HepG2 (cell line): ENCODE measurements at regions not wholly inside any gene's neighbourhood (a gene's known extent, or its start where the extent isn't known, plus 50 kb on each side); places are given as distances from the start of the nearest gene placed in this dataset.

Experiments
- ATAC-seq: fragments of 200-7000 bp; cut with Tn5 transposase; 3 replicates; pipeline ENCODE4 v1.9.1; 2020; ENCODE audit warnings: mild to moderate bottlenecking, moderate library complexity
- BruUV-seq: library from RNA; stranded (reverse); fragments of 400-500 nt; replicated peaks from 2 replicates; lab custom pipeline; 2021; lab: Mats Ljungman, UMichigan
- CTCF ChIA-PET: fragments of 300-600 bp; formaldehyde crosslinking; extraction: SDS; loops from one replicate; lab custom pipeline; 2021; ENCODE audit warnings: low total read pairs, inconsistent platforms, low intra/inter-chr PET ratio; lab: Yijun Ruan, JAX
- POLR2A ChIA-PET: fragments of 350-600 bp; sonication (Branson Sonifier 250); formaldehyde crosslinking; loops from one replicate; lab custom pipeline; 2020; ENCODE audit warnings: antibody characterized with exemption, inconsistent platforms; lab: Yijun Ruan, JAX
- DNase-seq: peaks from one replicate; pipeline ENCODE4 v3.0.0-alpha.2; 2015; ENCODE audit warnings: low spot score
- FAIRE-seq: peaks from 3 replicates; lab custom pipeline; 2011; peaks lifted over from hg19 to GRCh38; lab: Jason Lieb, UNC
- H2AFZ ChIP-seq: one replicate; pipeline ENCODE4 v1.6.1; 2011; ENCODE audit warnings: low read length, inconsistent platforms
- H3K27ac ChIP-seq: fragments of 300-600 bp; 3 replicates; pipeline ENCODE4 v1.8.0; 2011; ENCODE audit warnings: mixed run types, mild to moderate bottlenecking, mixed read lengths, low read length, inconsistent platforms; ENCODE audit not compliant: insufficient read depth; ENCODE audit errors: extremely low read length
- H3K27me3 ChIP-seq, 2 experiments: fragments of 200-600 bp in 1 of 2; 2 replicates in 1 of 2; 3 replicates in 1 of 2; pipeline versions ENCODE4 v1.6.0 to v1.8.0; 2011; ENCODE audit warnings: low read length in 2 of 2, mild to moderate bottlenecking in 2 of 2, moderate library complexity in 2 of 2, inconsistent platforms in 1 of 2; ENCODE audit not compliant: insufficient read depth in 2 of 2, control insufficient read depth in 1 of 2
- H3K36me3 ChIP-seq, 2 experiments: fragments of 200-600 bp in 1 of 2; replicated peaks in 1 of 2; 2 replicates in 1 of 2; 3 replicates in 1 of 2; pipeline versions ENCODE4 v1.5.1 to v1.8.0; 2011; ENCODE audit warnings: low read length in 2 of 2, inconsistent platforms in 1 of 2; ENCODE audit not compliant: insufficient read depth in 2 of 2, control insufficient read depth in 1 of 2
- H3K4me1 ChIP-seq: 2 replicates; pipeline ENCODE4 v1.5.1; 2012; ENCODE audit warnings: low read length, inconsistent platforms; ENCODE audit not compliant: insufficient read depth
- H3K4me2 ChIP-seq: 2 replicates; pipeline ENCODE4 v1.6.0; 2011; ENCODE audit warnings: low read depth, low read length, inconsistent platforms
- H3K4me3 ChIP-seq, 3 experiments: fragments of 200-600 bp in 1 of 3; sonication (generic), shearing (Covaris generic) in 1 of 3; replicated peaks in 1 of 3; 2 replicates each; pipeline ENCODE4 v1.5.1; 2011 to 2016; ENCODE audit warnings: low read length in 3 of 3, inconsistent platforms in 2 of 3, low read depth in 2 of 3, mild to moderate bottlenecking in 2 of 3, control low read depth in 1 of 3, mixed read lengths in 1 of 3; ENCODE audit not compliant: insufficient read depth in 1 of 3
- H3K79me2 ChIP-seq: one replicate; pipeline ENCODE4 v1.6.1; 2011; ENCODE audit warnings: low read length, inconsistent platforms; ENCODE audit not compliant: insufficient read depth
- H3K9ac ChIP-seq: 2 replicates; pipeline ENCODE4 v1.6.0; 2011; ENCODE audit warnings: mild to moderate bottlenecking, low read depth, low read length, inconsistent platforms; ENCODE audit not compliant: insufficient read depth
- H3K9me3 ChIP-seq: 2 replicates; pipeline ENCODE4 v1.5.1; 2012; ENCODE audit warnings: mild to moderate bottlenecking, low read length
- H4K20me1 ChIP-seq: 2 replicates; pipeline ENCODE4 v1.6.0; 2011; ENCODE audit warnings: inconsistent platforms, mild to moderate bottlenecking, low read length, moderate library complexity; ENCODE audit not compliant: insufficient read depth
- FIP1L1 ChIP-seq: fragments of 200-400 bp; formaldehyde crosslinking; IDR thresholded peaks from 2 replicates; pipeline ENCODE4 v1.6.1; 2018; ENCODE audit warnings: low read depth, mild to moderate bottlenecking, low read length, moderate library complexity, borderline replicate concordance; ENCODE audit not compliant: insufficient read depth
- MIXL1 ChIP-seq: IDR thresholded peaks from 2 replicates; pipeline ENCODE4 v1.6.1; 2016
- MXI1 ChIP-seq: IDR thresholded peaks from 3 replicates; pipeline ENCODE4 v1.6.1; 2012; ENCODE audit warnings: low read depth, low read length, inconsistent platforms, borderline replicate concordance
- TSC22D2 ChIP-seq: sonication (generic); formaldehyde crosslinking; IDR thresholded peaks from 2 replicates; pipeline ENCODE4 v1.5.1; 2020; ENCODE audit warnings: missing genetic modification reagents, mild to moderate bottlenecking, borderline replicate concordance
- ZNF205 ChIP-seq: IDR thresholded peaks from 2 replicates; pipeline ENCODE4 v1.6.1; 2018; ENCODE audit warnings: missing biosample characterization, missing genetic modification reagents
- ZNF564 ChIP-seq: sonication (generic); formaldehyde crosslinking; IDR thresholded peaks from 2 replicates; pipeline ENCODE4 v1.8.1; 2023; ENCODE audit warnings: mild to moderate bottlenecking, missing genetic modification reagents
- ZSCAN29 ChIP-seq: sonication (generic); formaldehyde crosslinking; conservative IDR thresholded peaks from 2 replicates; pipeline ENCODE4 v1.4.0; 2020; ENCODE audit warnings: mild to moderate bottlenecking, missing genetic modification reagents
- WGBS: methylation state at CpG from one replicate; pipeline ENCODE4 v1.1.6; 2017; ENCODE audit warnings: low lambda C conversion rate; 5-methylcytosine and 5-hydroxymethylcytosine counted together
- in situ Hi-C: cut with HindIII; loops from 2 replicates; pipeline ENCODE4 v1.10.0; 2017; ENCODE audit warnings: low pct_unique_long_range_greater_than_20kb; ENCODE audit not compliant: extremely low pct_ligation_motif_present
- intact Hi-C: fragments of 100-400 bp; cut with micrococcal nuclease; formaldehyde crosslinking; loops from one replicate; pipeline ENCODE4 v1.10.0; 2022; ENCODE audit not compliant: unreplicated experiment
- TF ChIP-seq, protein P1 (sequence below): sonication (generic); formaldehyde crosslinking; IDR thresholded peaks from 2 replicates; pipeline ENCODE4 v1.4.0; 2020; ENCODE audit warnings: mild to moderate bottlenecking, missing genetic modification reagents, borderline replicate concordance
- TF ChIP-seq, protein P2 (sequence below): sonication (generic); formaldehyde crosslinking; IDR thresholded peaks from 2 replicates; pipeline ENCODE4 v1.4.0; 2020; ENCODE audit warnings: mild to moderate bottlenecking, low read depth, missing genetic modification reagents
- TF ChIP-seq, protein P3 (sequence below): sonication (generic); formaldehyde crosslinking; IDR thresholded peaks from 2 replicates; pipeline ENCODE4 v1.4.0; 2020; ENCODE audit warnings: missing genetic modification reagents, borderline replicate concordance
- TF ChIP-seq, protein P4 (sequence below): sonication (generic); formaldehyde crosslinking; conservative IDR thresholded peaks from 2 replicates; pipeline ENCODE4 v1.8.0; 2022; ENCODE audit warnings: low read depth, missing genetic modification reagents

DNA sequence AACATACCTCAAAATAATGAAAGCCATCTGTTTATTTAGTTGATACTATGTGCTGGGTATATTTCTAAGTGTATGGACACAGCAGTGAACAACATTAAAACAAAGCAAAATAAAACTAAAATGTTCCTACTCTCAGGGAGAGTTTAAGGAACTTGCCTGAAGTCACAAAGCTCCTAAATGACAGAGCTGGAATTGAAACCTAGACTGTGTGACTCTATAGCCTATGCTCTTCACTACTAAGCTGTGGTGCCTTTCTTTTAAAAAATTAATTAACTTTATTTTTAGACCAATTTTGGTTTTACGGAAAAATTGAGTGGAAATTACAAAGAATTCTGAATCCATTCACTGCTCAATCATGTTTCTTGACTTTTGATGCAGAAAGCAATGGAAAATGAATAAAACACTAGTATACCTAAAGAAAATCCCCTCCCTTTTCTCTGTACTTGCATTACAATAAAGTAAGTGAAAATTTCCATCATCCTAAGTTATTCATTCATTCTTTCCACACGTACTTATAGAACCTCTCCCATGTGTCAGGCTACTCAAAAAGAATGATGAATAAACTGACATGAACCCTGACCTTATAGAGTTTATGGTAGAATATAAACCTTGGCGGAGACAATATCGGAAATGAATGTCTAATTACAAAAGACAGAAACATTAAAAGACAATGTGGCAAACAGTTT is 189.8 kb upstream of the RBMS3 start:
- intact Hi-C loops = no loop called here
- in situ Hi-C loops = no loop called here
- H3K4me1 ChIP-seq = no peaks in the 10 kb centered on the region
- H3K4me3 ChIP-seq = no peak overlapping the region
- DNase-seq (no peak), ATAC-seq (no peak), FAIRE-seq (no peak)
- TF ChIP-seq FIP1L1 = no peak
- no peak for TF ChIP-seq ZNF564 (CRISPR knock-in tag)
- TF ChIP-seq TSC22D2 (CRISPR knock-in tag) = no peak
- no peak for TF ChIP-seq ZSCAN29 (CRISPR knock-in tag)
- TF ChIP-seq, protein P1, sequence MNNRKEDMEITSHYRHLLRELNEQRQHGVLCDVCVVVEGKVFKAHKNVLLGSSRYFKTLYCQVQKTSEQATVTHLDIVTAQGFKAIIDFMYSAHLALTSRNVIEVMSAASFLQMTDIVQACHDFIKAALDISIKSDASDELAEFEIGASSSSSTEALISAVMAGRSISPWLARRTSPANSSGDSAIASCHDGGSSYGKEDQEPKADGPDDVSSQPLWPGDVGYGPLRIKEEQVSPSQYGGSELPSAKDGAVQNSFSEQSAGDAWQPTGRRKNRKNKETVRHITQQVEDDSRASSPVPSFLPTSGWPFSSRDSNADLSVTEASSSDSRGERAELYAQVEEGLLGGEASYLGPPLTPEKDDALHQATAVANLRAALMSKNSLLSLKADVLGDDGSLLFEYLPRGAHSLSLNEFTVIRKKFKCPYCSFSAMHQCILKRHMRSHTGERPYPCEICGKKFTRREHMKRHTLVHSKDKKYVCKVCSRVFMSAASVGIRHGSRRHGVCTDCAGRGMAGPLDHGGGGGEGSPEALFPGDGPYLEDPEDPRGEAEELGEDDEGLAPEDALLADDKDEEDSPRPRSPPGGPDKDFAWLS = no peak
- TF ChIP-seq, protein P2, sequence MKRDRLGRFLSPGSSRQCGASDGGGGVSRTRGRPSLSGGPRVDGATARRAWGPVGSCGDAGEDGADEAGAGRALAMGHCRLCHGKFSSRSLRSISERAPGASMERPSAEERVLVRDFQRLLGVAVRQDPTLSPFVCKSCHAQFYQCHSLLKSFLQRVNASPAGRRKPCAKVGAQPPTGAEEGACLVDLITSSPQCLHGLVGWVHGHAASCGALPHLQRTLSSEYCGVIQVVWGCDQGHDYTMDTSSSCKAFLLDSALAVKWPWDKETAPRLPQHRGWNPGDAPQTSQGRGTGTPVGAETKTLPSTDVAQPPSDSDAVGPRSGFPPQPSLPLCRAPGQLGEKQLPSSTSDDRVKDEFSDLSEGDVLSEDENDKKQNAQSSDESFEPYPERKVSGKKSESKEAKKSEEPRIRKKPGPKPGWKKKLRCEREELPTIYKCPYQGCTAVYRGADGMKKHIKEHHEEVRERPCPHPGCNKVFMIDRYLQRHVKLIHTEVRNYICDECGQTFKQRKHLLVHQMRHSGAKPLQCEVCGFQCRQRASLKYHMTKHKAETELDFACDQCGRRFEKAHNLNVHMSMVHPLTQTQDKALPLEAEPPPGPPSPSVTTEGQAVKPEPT (CRISPR knock-in tag) = no peak
- no peak for TF ChIP-seq MIXL1 (CRISPR knock-in tag)
- TF ChIP-seq, protein P3, sequence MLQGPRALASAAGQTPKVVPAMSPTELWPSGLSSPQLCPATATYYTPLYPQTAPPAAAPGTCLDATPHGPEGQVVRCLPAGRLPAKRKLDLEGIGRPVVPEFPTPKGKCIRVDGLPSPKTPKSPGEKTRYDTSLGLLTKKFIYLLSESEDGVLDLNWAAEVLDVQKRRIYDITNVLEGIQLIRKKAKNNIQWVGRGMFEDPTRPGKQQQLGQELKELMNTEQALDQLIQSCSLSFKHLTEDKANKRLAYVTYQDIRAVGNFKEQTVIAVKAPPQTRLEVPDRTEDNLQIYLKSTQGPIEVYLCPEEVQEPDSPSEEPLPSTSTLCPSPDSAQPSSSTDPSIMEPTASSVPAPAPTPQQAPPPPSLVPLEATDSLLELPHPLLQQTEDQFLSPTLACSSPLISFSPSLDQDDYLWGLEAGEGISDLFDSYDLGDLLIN (CRISPR knock-in tag) = no peak
- no peak for TF ChIP-seq MXI1
- TF ChIP-seq, protein P4, sequence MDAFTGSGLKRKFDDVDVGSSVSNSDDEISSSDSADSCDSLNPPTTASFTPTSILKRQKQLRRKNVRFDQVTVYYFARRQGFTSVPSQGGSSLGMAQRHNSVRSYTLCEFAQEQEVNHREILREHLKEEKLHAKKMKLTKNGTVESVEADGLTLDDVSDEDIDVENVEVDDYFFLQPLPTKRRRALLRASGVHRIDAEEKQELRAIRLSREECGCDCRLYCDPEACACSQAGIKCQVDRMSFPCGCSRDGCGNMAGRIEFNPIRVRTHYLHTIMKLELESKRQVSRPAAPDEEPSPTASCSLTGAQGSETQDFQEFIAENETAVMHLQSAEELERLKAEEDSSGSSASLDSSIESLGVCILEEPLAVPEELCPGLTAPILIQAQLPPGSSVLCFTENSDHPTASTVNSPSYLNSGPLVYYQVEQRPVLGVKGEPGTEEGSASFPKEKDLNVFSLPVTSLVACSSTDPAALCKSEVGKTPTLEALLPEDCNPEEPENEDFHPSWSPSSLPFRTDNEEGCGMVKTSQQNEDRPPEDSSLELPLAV (CRISPR knock-in tag) = no peak
- no peak for TF ChIP-seq ZNF205 (CRISPR knock-in tag)
- H3K79me2 ChIP-seq = no peaks in the 10 kb centered on the region
- H3K4me2 ChIP-seq = no peak overlapping the region
- no TSS peak for BruUV-seq
- H3K27me3 ChIP-seq = no peaks in the 10 kb centered on the region
- no peaks in the 10 kb centered on the region for H4K20me1 ChIP-seq
- POLR2A ChIA-PET = no interaction called here
- peaks cover 39% of the 10 kb centered on the region for H3K9me3 ChIP-seq
- CTCF ChIA-PET = no interaction called here
- no peaks in the 10 kb centered on the region for H3K36me3 ChIP-seq
- WGBS = 19% methylated on average over 4 of the region's 4 CpGs
- no peak overlapping the region for H3K27ac ChIP-seq
- no peak overlapping the region for H2AFZ ChIP-seq
- H3K9ac ChIP-seq = no peak overlapping the region
